Prostate gland (tissue), 2 donors: ENCODE measurements at regions not wholly inside any gene's neighbourhood (a gene's known extent, or its start where the extent isn't known, plus 50 kb on each side); places are given as distances from the start of the nearest gene placed in this dataset.

Experiments
- CTCF ChIP-seq, 4 experiments: fragments of 200-600 bp in 2 of 4; fragments of 450-650 bp in 2 of 4; sonication (generic) in 2 of 4; IDR thresholded peaks; 1 replicate in 3 of 4; 2 replicates in 1 of 4; pipeline ENCODE4 v1.5.1; 2016 to 2019; ENCODE audit warnings: antibody characterized with exemption in 4 of 4, mild to moderate bottlenecking in 2 of 4, moderate library complexity in 2 of 4
- POLR2A ChIP-seq: fragments of 450-650 bp; IDR thresholded peaks from one replicate; pipeline ENCODE4 v1.6.1; 2016; ENCODE audit warnings: antibody characterized with exemption, mild to moderate bottlenecking

- TF ChIP-seq CTCF (IDR thresholded peaks at IDR 0.05), result no peak
- no peak for TF ChIP-seq POLR2A
These were observed 314.8 kb downstream of the TSN start for GRCh38 chr2:122070241-122070731.
